ENCODE measurements at regions not wholly inside any gene's neighbourhood (a gene's known extent, or its start where the extent isn't known, plus 50 kb on each side); places are given as distances from the start of the nearest gene placed in this dataset.

DNA sequence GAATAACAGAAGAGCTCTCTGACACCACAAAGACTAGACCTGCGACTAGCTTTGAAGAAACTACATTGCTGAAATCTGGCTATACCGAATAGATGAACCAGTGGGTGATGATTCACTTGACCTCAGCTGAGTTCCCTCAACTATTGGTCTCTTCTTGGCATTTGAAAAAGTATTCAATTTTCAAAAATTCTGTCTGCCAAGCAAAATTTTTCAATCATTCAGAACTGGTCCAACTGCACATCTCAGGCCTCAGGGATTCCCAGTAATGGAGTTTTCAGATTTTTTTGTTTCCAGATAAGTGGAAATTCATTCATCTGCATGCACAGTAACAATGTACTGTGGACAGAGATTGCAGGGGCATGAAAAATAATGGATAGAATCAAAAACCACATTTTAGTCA, 121.4 kb upstream of the NAA20 start:
- TF ChIP-seq, protein P1, sequence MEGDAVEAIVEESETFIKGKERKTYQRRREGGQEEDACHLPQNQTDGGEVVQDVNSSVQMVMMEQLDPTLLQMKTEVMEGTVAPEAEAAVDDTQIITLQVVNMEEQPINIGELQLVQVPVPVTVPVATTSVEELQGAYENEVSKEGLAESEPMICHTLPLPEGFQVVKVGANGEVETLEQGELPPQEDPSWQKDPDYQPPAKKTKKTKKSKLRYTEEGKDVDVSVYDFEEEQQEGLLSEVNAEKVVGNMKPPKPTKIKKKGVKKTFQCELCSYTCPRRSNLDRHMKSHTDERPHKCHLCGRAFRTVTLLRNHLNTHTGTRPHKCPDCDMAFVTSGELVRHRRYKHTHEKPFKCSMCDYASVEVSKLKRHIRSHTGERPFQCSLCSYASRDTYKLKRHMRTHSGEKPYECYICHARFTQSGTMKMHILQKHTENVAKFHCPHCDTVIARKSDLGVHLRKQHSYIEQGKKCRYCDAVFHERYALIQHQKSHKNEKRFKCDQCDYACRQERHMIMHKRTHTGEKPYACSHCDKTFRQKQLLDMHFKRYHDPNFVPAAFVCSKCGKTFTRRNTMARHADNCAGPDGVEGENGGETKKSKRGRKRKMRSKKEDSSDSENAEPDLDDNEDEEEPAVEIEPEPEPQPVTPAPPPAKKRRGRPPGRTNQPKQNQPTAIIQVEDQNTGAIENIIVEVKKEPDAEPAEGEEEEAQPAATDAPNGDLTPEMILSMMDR (IDR thresholded peaks at IDR 0.05; ENCODE audit: low read depth, low read length): no peak
- TF ChIP-seq POLR2A (IDR thresholded peaks at IDR 0.05; ENCODE audit: extremely low read depth, insufficient read length) (no peak), MYC (IDR thresholded peaks at IDR 0.05; ENCODE audit: low read depth, low read length) (no peak)
- TF ChIP-seq, protein P2, sequence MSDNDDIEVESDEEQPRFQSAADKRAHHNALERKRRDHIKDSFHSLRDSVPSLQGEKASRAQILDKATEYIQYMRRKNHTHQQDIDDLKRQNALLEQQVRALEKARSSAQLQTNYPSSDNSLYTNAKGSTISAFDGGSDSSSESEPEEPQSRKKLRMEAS (IDR thresholded peaks at IDR 0.05; ENCODE audit: low read depth, low read length): no peak
